Activated CD8-positive, alpha-beta memory T cell treated with anti-CD3 and anti-CD28 coated beads, Interleukin-2, amount 10 ng/mL, durations not matched to agents 7 days and 5 days (primary cell): ENCODE measurements at regions not wholly inside any gene's neighbourhood (a gene's known extent, or its start where the extent isn't known, plus 50 kb on each side); places are given as distances from the start of the nearest gene placed in this dataset.
"Not testable (repeated sequence)": the region's sequence is repeated elsewhere in the genome, so short reads cannot be mapped to it uniquely, and the experiment has no call there.

Source experiments
- ATAC-seq: fragments of 150-1000 bp; cut with Tn5 transposase; one replicate; pipeline ENCODE4 v1.10.0; 2021; ENCODE audit warnings: moderate library complexity
- CTCF ChIA-PET: fragments of 350-600 bp; sonication (Branson Sonifier 250); formaldehyde crosslinking; loops from one replicate; lab custom pipeline; 2021; ENCODE audit warnings: antibody characterized with exemption; lab: Charles Lee
- DNase-seq: peaks from one replicate; pipeline ENCODE4 v3.0.0-alpha.2; 2020
- H3K27ac Mint-ChIP-seq: one replicate; pipeline ENCODE4 v1.8.0; 2021; ENCODE audit warnings: mild to moderate bottlenecking, mixed read lengths
- H3K27me3 Mint-ChIP-seq: one replicate; pipeline ENCODE4 v1.8.0; 2021; ENCODE audit warnings: mixed read lengths
- H3K36me3 Mint-ChIP-seq: one replicate; pipeline ENCODE4 v1.8.0; 2021; ENCODE audit warnings: mild to moderate bottlenecking, mixed read lengths
- H3K4me1 Mint-ChIP-seq: one replicate; pipeline ENCODE4 v1.8.0; 2021; ENCODE audit warnings: mixed read lengths
- H3K4me3 Mint-ChIP-seq: one replicate; pipeline ENCODE4 v1.8.0; 2021; ENCODE audit warnings: mild to moderate bottlenecking, moderate library complexity, mixed read lengths
- H3K9me3 Mint-ChIP-seq: one replicate; pipeline ENCODE4 v1.8.0; 2022; ENCODE audit warnings: low read depth, mixed read lengths

- no peaks in the 10 kb centered on the region for H3K9me3 Mint-ChIP-seq
- H3K36me3 Mint-ChIP-seq, result no peaks in the 10 kb centered on the region
- ATAC-seq, result no peak
- CTCF ChIA-PET, result no interaction called here
- H3K4me3 Mint-ChIP-seq, result no peak overlapping the region
- no peak overlapping the region for H3K27ac Mint-ChIP-seq
- no peaks in the 10 kb centered on the region for H3K4me1 Mint-ChIP-seq
- DNase-seq, result no peak
- H3K27me3 Mint-ChIP-seq, result peaks cover 22% of the 10 kb centered on the region
Observed at GRCh38 chr4:122100508-122100907, 51.6 kb upstream of the BLTP1 start.

- no peaks in the 10 kb centered on the region for H3K4me1 Mint-ChIP-seq
- no peak overlapping the region for H3K27ac Mint-ChIP-seq
- CTCF ChIA-PET, result no interaction called here
- no peaks in the 10 kb centered on the region for H3K9me3 Mint-ChIP-seq
- DNase-seq (no peak), ATAC-seq (no peak)
- no peaks in the 10 kb centered on the region for H3K36me3 Mint-ChIP-seq
- H3K27me3 Mint-ChIP-seq, result peaks cover 22% of the 10 kb centered on the region
- no peak overlapping the region for H3K4me3 Mint-ChIP-seq
Observed at GRCh38 chr4:122099896-122100295, 52.2 kb upstream of the BLTP1 start.

GRCh38 chr4:122091836-122092405, 60.2 kb upstream of the BLTP1 start:
- no peak for ATAC-seq
- no peaks in the 10 kb centered on the region for H3K36me3 Mint-ChIP-seq
- H3K9me3 Mint-ChIP-seq, result no peaks in the 10 kb centered on the region
- H3K27ac Mint-ChIP-seq, result no peak overlapping the region
- DNase-seq, result no peak
- peaks cover 10% of the 10 kb centered on the region for H3K27me3 Mint-ChIP-seq
- no peak overlapping the region for H3K4me3 Mint-ChIP-seq
- CTCF ChIA-PET, result interaction anchor here (1.0 kb wide), 1 partner anchor 11 kb away, joined by 4 read pairs; no protein-coding TSS in a partner anchor
- no peaks in the 10 kb centered on the region for H3K4me1 Mint-ChIP-seq

GRCh38 chr4:122091397-122091796, 60.7 kb upstream of the BLTP1 start:
- Mint-ChIP-seq H3K27ac (no peak overlapping the region), H3K27me3 (peaks cover 9% of the 10 kb centered on the region), H3K9me3 (no peaks in the 10 kb centered on the region), H3K36me3 (no peaks in the 10 kb centered on the region), H3K4me1 (no peaks in the 10 kb centered on the region), H3K4me3 (no peak overlapping the region)
- CTCF ChIA-PET, result interaction anchor here (1.0 kb wide), 1 partner anchor 12 kb away, joined by 4 read pairs; no protein-coding TSS in a partner anchor
- DNase-seq, result no peak
- ATAC-seq, result no peak

DNA sequence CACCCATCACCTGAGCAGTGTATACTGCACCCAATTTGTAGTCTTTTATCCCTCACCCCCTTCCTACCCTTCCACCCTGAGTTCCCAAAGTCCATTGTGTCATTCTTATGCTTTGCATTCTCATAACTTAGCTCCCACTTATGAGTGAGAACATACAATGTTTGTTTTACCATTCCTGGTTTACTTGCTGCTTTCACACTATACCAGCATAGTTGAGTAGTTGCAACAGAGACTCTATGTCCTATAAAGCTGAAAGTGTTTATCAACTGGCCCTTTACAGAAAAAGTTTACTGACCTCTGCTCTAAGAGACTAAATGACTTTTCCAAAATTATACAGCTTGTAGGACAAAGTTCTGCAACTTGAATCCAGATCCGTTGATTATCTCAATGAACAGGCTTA, 61.1 kb upstream of the BLTP1 start:
- H3K36me3 Mint-ChIP-seq, result no peaks in the 10 kb centered on the region
- no peaks in the 10 kb centered on the region for H3K9me3 Mint-ChIP-seq
- H3K27ac Mint-ChIP-seq, result no peak overlapping the region
- no peak overlapping the region for H3K4me3 Mint-ChIP-seq
- CTCF ChIA-PET, result no interaction called here
- peaks cover 8% of the 10 kb centered on the region for H3K27me3 Mint-ChIP-seq
- ATAC-seq, result no peak
- DNase-seq, result no peak
- no peaks in the 10 kb centered on the region for H3K4me1 Mint-ChIP-seq

DNA sequence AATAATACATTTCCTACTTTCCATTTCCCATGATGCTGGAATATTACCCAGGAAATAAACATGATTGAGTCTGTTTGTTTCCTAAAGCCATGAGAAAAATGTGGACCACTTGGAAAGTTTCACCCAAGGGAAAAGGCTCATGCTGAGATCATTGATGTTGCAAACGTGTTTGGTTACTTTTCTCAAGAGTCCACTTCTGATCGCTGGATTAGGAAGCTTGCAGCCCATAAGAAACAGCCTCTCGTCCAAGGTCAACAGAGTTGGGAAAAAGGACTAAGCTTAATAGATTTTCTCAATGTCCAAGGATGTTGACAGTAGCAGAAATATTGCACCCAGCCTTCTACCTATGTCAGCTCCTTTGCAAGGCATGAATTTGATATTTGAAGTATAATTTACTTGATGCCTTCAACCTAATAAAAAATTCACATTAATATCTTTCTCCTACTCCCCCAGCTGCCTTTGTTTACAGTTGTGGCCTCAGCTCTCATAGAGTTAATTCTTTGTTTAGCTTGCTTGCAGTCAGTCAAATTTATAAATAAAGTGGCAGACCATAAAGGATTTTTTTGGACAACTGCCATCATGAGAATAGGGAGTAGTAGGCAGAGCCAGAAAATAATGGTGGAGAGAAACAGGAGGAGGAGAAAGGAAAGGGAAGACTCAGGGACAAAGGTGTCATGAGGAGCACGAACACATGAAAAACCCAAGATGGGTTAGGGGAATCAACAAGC, 65.6 kb upstream of the BLTP1 start:
- H3K4me3 Mint-ChIP-seq, result no peak overlapping the region
- DNase-seq (no peak), ATAC-seq (no peak)
- H3K27me3 Mint-ChIP-seq, result peaks cover 8% of the 10 kb centered on the region
- no peak overlapping the region for H3K27ac Mint-ChIP-seq
- H3K36me3 Mint-ChIP-seq, result no peaks in the 10 kb centered on the region
- H3K9me3 Mint-ChIP-seq, result no peaks in the 10 kb centered on the region
- CTCF ChIA-PET, result no interaction called here
- no peaks in the 10 kb centered on the region for H3K4me1 Mint-ChIP-seq

DNA sequence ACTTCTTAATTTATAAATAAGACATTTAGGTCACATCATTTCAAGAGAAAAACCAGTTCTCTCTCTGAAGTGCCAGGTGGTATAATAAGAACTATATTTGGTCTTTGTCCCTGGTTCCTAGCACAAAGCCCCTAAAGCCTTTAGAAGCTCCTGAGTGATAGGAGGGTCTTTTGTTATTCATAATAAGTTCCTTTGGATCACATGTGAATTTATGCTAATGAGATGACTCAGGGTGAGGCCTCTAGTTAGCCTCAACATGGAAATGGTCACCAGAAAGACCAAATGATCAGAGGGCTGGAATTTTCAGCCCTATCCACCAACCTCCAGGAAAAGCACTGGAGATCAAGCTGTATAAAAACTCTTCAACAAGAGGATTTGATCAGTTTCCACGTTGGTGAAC, 68.1 kb upstream of the BLTP1 start:
- Mint-ChIP-seq H3K27me3 (peaks cover 5% of the 10 kb centered on the region), H3K27ac (no peak overlapping the region), H3K4me1 (no peaks in the 10 kb centered on the region), H3K36me3 (no peaks in the 10 kb centered on the region), H3K9me3 (no peaks in the 10 kb centered on the region), H3K4me3 (no peak overlapping the region)
- ATAC-seq (no peak), DNase-seq (no peak)
- CTCF ChIA-PET, result no interaction called here

- Mint-ChIP-seq H3K4me1 (no peaks in the 10 kb centered on the region), H3K4me3 (no peak overlapping the region), H3K9me3 (no peaks in the 10 kb centered on the region), H3K27me3 (peaks cover 3% of the 10 kb centered on the region), H3K27ac (no peak overlapping the region), H3K36me3 (no peaks in the 10 kb centered on the region)
- ATAC-seq, result no peak
- DNase-seq, result no peak
- CTCF ChIA-PET, result no interaction called here
Observed at GRCh38 chr4:122083351-122083750, 68.8 kb upstream of the BLTP1 start.

DNA sequence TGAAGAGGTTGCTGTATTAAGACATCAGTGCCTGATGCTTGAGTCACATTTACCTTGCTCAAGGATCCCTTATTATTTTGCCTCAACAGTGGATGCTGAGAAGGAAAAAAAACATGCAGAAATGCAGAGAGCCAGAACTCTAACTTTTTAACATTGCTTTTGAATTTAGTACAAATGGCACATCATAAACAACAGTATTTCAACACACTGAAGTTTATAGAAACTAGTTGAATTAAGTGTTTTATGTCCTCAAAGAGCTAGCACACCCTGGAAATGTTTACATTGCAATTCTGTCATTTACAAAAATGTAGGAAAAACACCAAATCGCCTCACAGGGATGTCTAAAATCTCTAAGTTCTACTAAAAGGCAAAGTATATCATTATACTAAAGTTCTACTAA, 69.5 kb upstream of the BLTP1 start:
- Mint-ChIP-seq H3K27me3 (peaks cover 3% of the 10 kb centered on the region), H3K36me3 (no peaks in the 10 kb centered on the region), H3K4me3 (no peak overlapping the region), H3K27ac (no peak overlapping the region), H3K4me1 (no peaks in the 10 kb centered on the region), H3K9me3 (no peaks in the 10 kb centered on the region)
- no peak for DNase-seq
- no peak for ATAC-seq
- CTCF ChIA-PET, result no interaction called here

DNA sequence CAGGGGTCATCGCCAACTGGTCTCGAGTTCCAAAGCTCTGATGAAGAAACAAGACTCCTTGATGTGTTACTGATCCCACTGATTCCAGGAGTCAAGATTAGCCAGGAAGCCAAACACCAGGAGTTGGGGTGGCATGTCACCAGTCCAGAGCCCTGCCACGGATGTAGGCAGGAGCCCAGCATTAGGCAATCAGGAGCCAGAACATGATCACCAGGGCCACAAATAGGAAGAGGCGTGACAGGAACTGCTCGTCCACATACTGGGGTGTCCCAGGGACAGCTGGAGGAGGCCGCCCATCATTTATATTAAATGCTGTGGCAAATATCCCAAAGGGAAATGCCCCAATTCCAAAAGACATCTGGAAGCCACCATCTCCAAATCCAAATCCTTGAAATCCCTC, 74.5 kb upstream of the BLTP1 start:
- DNase-seq, ATAC-seq, H3K4me3 Mint-ChIP-seq, H3K9me3 Mint-ChIP-seq, H3K4me1 Mint-ChIP-seq, H3K36me3 Mint-ChIP-seq, H3K27ac Mint-ChIP-seq, H3K27me3 Mint-ChIP-seq: not testable (repeated sequence)
- CTCF ChIA-PET, result interaction anchor here (0.7 kb wide), 1 partner anchor 302 kb away, joined by 3 read pairs; no protein-coding TSS in a partner anchor

GRCh38 chr4:122076835-122077234, 75.3 kb upstream of the BLTP1 start:
- DNase-seq, CTCF ChIA-PET, H3K36me3 Mint-ChIP-seq, H3K27ac Mint-ChIP-seq, H3K4me3 Mint-ChIP-seq, ATAC-seq, H3K9me3 Mint-ChIP-seq, H3K4me1 Mint-ChIP-seq, H3K27me3 Mint-ChIP-seq: not testable (repeated sequence)

DNA sequence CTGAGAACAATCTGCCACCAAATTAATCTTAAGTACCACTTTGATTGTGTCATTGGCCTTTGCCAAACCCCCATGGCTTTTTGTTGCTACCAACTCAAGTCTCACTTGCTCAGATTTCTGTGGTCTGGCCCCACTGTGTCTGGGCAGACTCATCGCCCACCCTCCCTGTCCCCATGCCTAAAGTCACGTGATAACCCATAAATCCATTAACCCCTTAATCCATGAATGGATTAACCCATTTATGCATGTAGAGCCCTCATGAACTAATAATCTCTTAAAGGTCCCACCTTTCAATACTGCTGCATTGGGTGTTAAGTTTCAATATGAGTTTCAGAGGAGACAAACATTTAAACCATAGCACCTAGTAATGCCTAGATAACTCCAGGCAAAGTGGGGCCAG, 78.5 kb upstream of the BLTP1 start:
- Mint-ChIP-seq H3K9me3 (no peaks in the 10 kb centered on the region), H3K4me3 (no peak overlapping the region), H3K27ac (no peak overlapping the region), H3K27me3 (peaks cover 16% of the 10 kb centered on the region), H3K4me1 (no peaks in the 10 kb centered on the region), H3K36me3 (no peaks in the 10 kb centered on the region)
- ATAC-seq (no peak), DNase-seq (no peak)
- CTCF ChIA-PET, result no interaction called here

DNA sequence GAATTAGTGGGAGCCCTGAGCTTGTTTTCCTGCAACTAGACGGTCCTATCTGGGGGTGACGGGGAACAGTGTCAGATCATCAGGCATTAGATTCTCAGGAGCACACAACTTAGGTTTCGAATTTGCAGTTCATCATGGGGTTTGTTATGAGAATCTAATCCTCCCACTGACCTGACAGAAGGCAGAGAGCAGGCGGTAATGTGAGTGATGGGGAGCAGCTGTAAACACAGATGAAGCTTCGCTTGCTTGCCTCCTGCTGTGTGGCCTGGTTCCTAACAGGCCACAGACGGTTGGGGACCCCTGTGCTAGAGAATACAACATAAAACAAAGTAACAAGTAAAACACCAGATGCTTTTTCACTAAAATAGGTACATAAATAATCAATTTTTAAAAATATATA, 86.2 kb upstream of the BLTP1 start:
- CTCF ChIA-PET, result no interaction called here
- Mint-ChIP-seq H3K9me3 (no peaks in the 10 kb centered on the region), H3K4me1 (no peaks in the 10 kb centered on the region), H3K36me3 (no peaks in the 10 kb centered on the region), H3K4me3 (no peak overlapping the region), H3K27me3 (peaks cover 7% of the 10 kb centered on the region), H3K27ac (no peak overlapping the region)
- ATAC-seq (no peak), DNase-seq (no peak)

- Mint-ChIP-seq H3K4me3 (no peak overlapping the region), H3K36me3 (no peaks in the 10 kb centered on the region), H3K9me3 (no peaks in the 10 kb centered on the region), H3K27me3 (peaks cover 7% of the 10 kb centered on the region), H3K27ac (no peak overlapping the region), H3K4me1 (no peaks in the 10 kb centered on the region)
- CTCF ChIA-PET, result no interaction called here
- no peak for ATAC-seq
- DNase-seq, result no peak
Observed at GRCh38 chr4:122065149-122065548, 87.0 kb upstream of the BLTP1 start.
